Endothelial cell of umbilical vein (primary cell): ENCODE measurements at regions not wholly inside any gene's neighbourhood (a gene's known extent, or its start where the extent isn't known, plus 50 kb on each side); places are given as distances from the start of the nearest gene placed in this dataset.

Experiments used
- BruUV-seq: library from RNA; stranded (reverse); fragments of 400-500 nt; replicated peaks from 2 replicates; lab custom pipeline; 2021; lab: Mats Ljungman, UMichigan
- CTCF ChIA-PET: fragments of 300-600, 350-600 bp; sonication (Branson Sonifier 250); formaldehyde crosslinking; loops from one replicate; lab custom pipeline; 2021; ENCODE audit warnings: antibody characterized with exemption, inconsistent platforms; lab: Charles Lee
- POLR2A ChIA-PET: fragments of 300-600, 350-600 bp; sonication (Branson Sonifier 250); formaldehyde crosslinking; loops from one replicate; lab custom pipeline; 2021; ENCODE audit warnings: antibody characterized with exemption, inconsistent platforms; lab: Charles Lee
- DNase-seq: peaks from one replicate; pipeline ENCODE4 v3.0.0-alpha.2; 2011; ENCODE audit warnings: low read depth, low spot score
- FAIRE-seq: peaks from 2 replicates; lab custom pipeline; 2011; peaks lifted over from hg19 to GRCh38; lab: Jason Lieb, UNC
- H2AFZ ChIP-seq: 2 replicates; pipeline ENCODE4 v1.6.0; 2012; ENCODE audit warnings: low read depth, low read length, control low read depth, inconsistent platforms
- H3K27ac ChIP-seq: 2 replicates; pipeline ENCODE4 v1.5.1; 2011; ENCODE audit warnings: low read depth, mild to moderate bottlenecking, control low read depth, low read length, moderate library complexity; ENCODE audit not compliant: insufficient read depth
- H3K27me3 ChIP-seq, 2 experiments: 2 replicates each; pipeline versions ENCODE4 v1.6.0 to v1.6.1; 2011; ENCODE audit warnings: low read length in 2 of 2, mixed read lengths in 1 of 2; ENCODE audit not compliant: control insufficient read depth in 2 of 2, insufficient read depth in 2 of 2
- H3K36me3 ChIP-seq, 2 experiments: 2 replicates in 1 of 2; 3 replicates in 1 of 2; pipeline ENCODE4 v1.5.1; 2011; ENCODE audit warnings: low read length in 2 of 2, mild to moderate bottlenecking in 1 of 2, moderate library complexity in 1 of 2; ENCODE audit not compliant: control insufficient read depth in 2 of 2, insufficient read depth in 2 of 2; ENCODE audit errors: extremely low read depth in 1 of 2
- H3K4me1 ChIP-seq: 3 replicates; pipeline ENCODE4 v1.5.1; 2011; ENCODE audit warnings: mild to moderate bottlenecking, low read length; ENCODE audit not compliant: control insufficient read depth, insufficient read depth; ENCODE audit errors: extremely low read depth
- H3K4me2 ChIP-seq: 2 replicates; pipeline ENCODE4 v1.6.1; 2011; ENCODE audit warnings: low read length, control low read depth, mixed read lengths; ENCODE audit not compliant: insufficient read depth
- H3K4me3 ChIP-seq, 3 experiments: fragments of 200-600 bp in 1 of 3; sonication (generic), shearing (Covaris generic) in 1 of 3; replicated peaks in 1 of 3; 2 replicates each; pipeline ENCODE4 v1.5.1; 2011 to 2016; ENCODE audit warnings: control low read depth in 3 of 3, low read length in 3 of 3, mild to moderate bottlenecking in 2 of 3, inconsistent platforms in 1 of 3, low read depth in 1 of 3, moderate library complexity in 1 of 3; ENCODE audit not compliant: insufficient read depth in 1 of 3
- H3K79me2 ChIP-seq: 2 replicates; pipeline ENCODE4 v1.6.0; 2012; ENCODE audit warnings: low read length, inconsistent platforms; ENCODE audit not compliant: control insufficient read depth, insufficient read depth
- H3K9ac ChIP-seq: replicated peaks from 2 replicates; pipeline ENCODE3; 2011; ENCODE audit warnings: low read length, control low read depth; ENCODE audit not compliant: insufficient read depth; ENCODE audit errors: extremely low read depth
- H3K9me1 ChIP-seq: replicated peaks from 3 replicates; pipeline ENCODE4 v1.6.0; 2011; ENCODE audit warnings: mild to moderate bottlenecking, low read length; ENCODE audit not compliant: control insufficient read depth, insufficient read depth; ENCODE audit errors: extremely low read depth
- H3K9me3 ChIP-seq: replicated peaks from 2 replicates; pipeline ENCODE4 v1.5.1; 2012; ENCODE audit warnings: low read length, inconsistent platforms; ENCODE audit not compliant: control insufficient read depth, insufficient read depth
- H4K20me1 ChIP-seq: replicated peaks from 2 replicates; pipeline ENCODE3; 2011; ENCODE audit warnings: mild to moderate bottlenecking, low read length; ENCODE audit not compliant: control insufficient read depth, insufficient read depth; ENCODE audit errors: extremely low read depth
- EZH2 ChIP-seq: IDR thresholded peaks from 2 replicates; pipeline ENCODE4 v1.6.1; 2012; ENCODE audit warnings: borderline replicate concordance, low read depth, mild to moderate bottlenecking, moderate library complexity, low read length, inconsistent platforms; ENCODE audit not compliant: severe bottlenecking
- GATA2 ChIP-seq: IDR thresholded peaks from 2 replicates; pipeline ENCODE4 v1.7.0; 2011; ENCODE audit warnings: low read depth, mild to moderate bottlenecking, moderate library complexity, mixed read lengths, low read length; ENCODE audit not compliant: insufficient read length, insufficient read depth
- MYC ChIP-seq: IDR thresholded peaks from one replicate; pipeline ENCODE4 v1.6.1; 2011; ENCODE audit warnings: mild to moderate bottlenecking, low read depth, low read length
- POLR2A ChIP-seq: IDR thresholded peaks from 2 replicates; pipeline ENCODE4 v1.6.1; 2012; ENCODE audit warnings: low read depth, mild to moderate bottlenecking, control low read depth, low read length
- POLR2AphosphoS5 ChIP-seq: IDR thresholded peaks from 2 replicates; pipeline ENCODE4 v1.6.1; 2012; ENCODE audit warnings: low read depth, mild to moderate bottlenecking, control low read depth, low read length, moderate library complexity; ENCODE audit not compliant: insufficient read depth
- dilution Hi-C: fragments of 300-500 bp; cut with MboI; formaldehyde crosslinking; loops from one replicate; pipeline ENCODE4 v1.15.0; 2019; ENCODE audit warnings: low sequenced_read_pairs; ENCODE audit not compliant: extremely low pct_ligation_motif_present
- intact Hi-C: fragments of 100-400 bp; cut with micrococcal nuclease; formaldehyde crosslinking; loops from one replicate; pipeline ENCODE4 v1.10.0; 2022
- TF ChIP-seq, protein P1 (sequence below), 2 donors: IDR thresholded peaks; 1 replicate in 1 of 2; 2 replicates in 1 of 2; pipeline ENCODE4 v1.5.1; 2011; ENCODE audit warnings: low read length in 2 of 2, mild to moderate bottlenecking in 2 of 2, moderate library complexity in 2 of 2, control low read depth in 1 of 2, inconsistent platforms in 1 of 2, low read depth in 1 of 2; ENCODE audit not compliant: insufficient read depth in 1 of 2; ENCODE audit errors: extremely low read depth in 1 of 2
- TF ChIP-seq, protein P2 (sequence below): IDR thresholded peaks from 2 replicates; pipeline ENCODE4 v1.6.1; 2011; ENCODE audit not compliant: insufficient read depth, insufficient read length

DNA sequence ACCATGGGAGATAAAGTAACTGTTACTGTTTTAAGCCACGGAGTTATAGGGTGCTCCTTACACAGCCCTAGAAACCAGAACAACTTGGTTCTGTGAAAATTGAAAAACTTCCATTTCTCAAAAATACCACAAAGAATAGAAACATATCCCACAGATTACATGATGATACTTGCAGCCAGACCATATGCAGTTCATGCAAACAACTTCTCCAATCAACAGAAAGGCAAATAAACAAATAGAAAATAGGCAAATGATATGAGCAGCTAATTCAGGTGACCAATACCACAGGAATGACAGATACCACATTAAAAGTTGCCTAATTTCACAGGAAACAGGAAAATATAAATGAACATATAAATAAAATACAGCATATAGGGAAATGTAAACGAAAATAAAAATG lies 297.5 kb downstream of the HTR7 start:
- Histone ChIP-seq H3K4me2 (no peak overlapping the region), H3K79me2 (no peaks in the 10 kb centered on the region), H3K9me1 (no peaks in the 10 kb centered on the region), H3K27ac (no peak overlapping the region), H3K9me3 (no peaks in the 10 kb centered on the region), H4K20me1 (no peaks in the 10 kb centered on the region), H3K36me3 (no peaks in the 10 kb centered on the region), H2AFZ (no peak overlapping the region), H3K4me3 (no peak overlapping the region), H3K27me3 (peaks cover 0 to 3% of the 10 kb centered on the region in 2 experiments), H3K4me1 (no peaks in the 10 kb centered on the region), H3K9ac (no peak overlapping the region)
- BruUV-seq, result no TSS peak
- TF ChIP-seq, protein P1, sequence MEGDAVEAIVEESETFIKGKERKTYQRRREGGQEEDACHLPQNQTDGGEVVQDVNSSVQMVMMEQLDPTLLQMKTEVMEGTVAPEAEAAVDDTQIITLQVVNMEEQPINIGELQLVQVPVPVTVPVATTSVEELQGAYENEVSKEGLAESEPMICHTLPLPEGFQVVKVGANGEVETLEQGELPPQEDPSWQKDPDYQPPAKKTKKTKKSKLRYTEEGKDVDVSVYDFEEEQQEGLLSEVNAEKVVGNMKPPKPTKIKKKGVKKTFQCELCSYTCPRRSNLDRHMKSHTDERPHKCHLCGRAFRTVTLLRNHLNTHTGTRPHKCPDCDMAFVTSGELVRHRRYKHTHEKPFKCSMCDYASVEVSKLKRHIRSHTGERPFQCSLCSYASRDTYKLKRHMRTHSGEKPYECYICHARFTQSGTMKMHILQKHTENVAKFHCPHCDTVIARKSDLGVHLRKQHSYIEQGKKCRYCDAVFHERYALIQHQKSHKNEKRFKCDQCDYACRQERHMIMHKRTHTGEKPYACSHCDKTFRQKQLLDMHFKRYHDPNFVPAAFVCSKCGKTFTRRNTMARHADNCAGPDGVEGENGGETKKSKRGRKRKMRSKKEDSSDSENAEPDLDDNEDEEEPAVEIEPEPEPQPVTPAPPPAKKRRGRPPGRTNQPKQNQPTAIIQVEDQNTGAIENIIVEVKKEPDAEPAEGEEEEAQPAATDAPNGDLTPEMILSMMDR (IDR thresholded peaks at IDR 0.05; ENCODE audit: extremely low read depth in 1 of 2, insufficient read depth in 1 of 2, low read depth in 1 of 2, low read length in 2 of 2), result no peak
- TF ChIP-seq GATA2 (no peak), POLR2AphosphoS5 (no peak), EZH2 (no peak), POLR2A (no peak), MYC (no peak)
- DNase-seq, result no peak
- ChIA-PET POLR2A (no interaction called here), CTCF (no interaction called here)
- dilution Hi-C loops, result no loop called here
- FAIRE-seq, result no peak
- intact Hi-C loops, result no loop called here

DNA sequence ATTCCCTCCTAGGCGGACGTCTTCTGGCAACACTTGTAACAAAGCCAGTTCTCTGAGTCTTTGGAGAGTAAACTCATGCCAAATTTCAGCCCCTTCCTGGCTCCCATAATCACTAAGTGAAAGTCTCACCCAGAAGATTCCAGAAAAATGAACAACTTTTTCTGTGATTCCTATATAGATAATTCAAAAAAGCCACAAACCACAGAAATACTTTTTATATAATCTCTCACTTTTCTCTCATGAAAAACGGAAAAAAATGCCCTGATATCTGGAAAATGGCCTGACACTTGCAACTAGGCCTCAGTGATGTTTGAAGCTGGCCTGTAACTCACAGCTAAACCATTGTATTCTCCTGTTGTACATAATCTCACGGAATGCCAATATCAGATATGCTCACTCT lies 296.2 kb downstream of the HTR7 start:
- dilution Hi-C loops, result no loop called here
- intact Hi-C loops, result no loop called here

More for the DNA sequence above, 296.2 kb downstream of the HTR7 start:
- no peaks in the 10 kb centered on the region for H3K4me1 ChIP-seq
- TF ChIP-seq EZH2, result no peak
- TF ChIP-seq POLR2A, result no peak
- TF ChIP-seq MYC, result no peak
- TF ChIP-seq, protein P2, sequence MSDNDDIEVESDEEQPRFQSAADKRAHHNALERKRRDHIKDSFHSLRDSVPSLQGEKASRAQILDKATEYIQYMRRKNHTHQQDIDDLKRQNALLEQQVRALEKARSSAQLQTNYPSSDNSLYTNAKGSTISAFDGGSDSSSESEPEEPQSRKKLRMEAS, result no peak
- TF ChIP-seq GATA2, result no peak
- ChIA-PET CTCF (no interaction called here), POLR2A (no interaction called here)
- H3K27me3 ChIP-seq, result peaks cover 0 to 3% of the 10 kb centered on the region in 2 experiments
- no TSS peak for BruUV-seq
- H3K9me3 ChIP-seq, result no peaks in the 10 kb centered on the region
- no peaks in the 10 kb centered on the region for H3K36me3 ChIP-seq
- H3K79me2 ChIP-seq, result no peaks in the 10 kb centered on the region
- FAIRE-seq (no peak), DNase-seq (no peak)
- no peak overlapping the region for H3K9ac ChIP-seq
- no peak overlapping the region for H3K4me3 ChIP-seq
- no peak overlapping the region for H3K27ac ChIP-seq
- no peak overlapping the region for H2AFZ ChIP-seq
- H4K20me1 ChIP-seq, result no peaks in the 10 kb centered on the region
- H3K4me2 ChIP-seq, result no peak overlapping the region
- no peaks in the 10 kb centered on the region for H3K9me1 ChIP-seq
